Left lung (tissue), 4 donors: ENCODE measurements at regions not wholly inside any gene's neighbourhood (a gene's known extent, or its start where the extent isn't known, plus 50 kb on each side); places are given as distances from the start of the nearest gene placed in this dataset.
A peak's percentile ranks its signal among the peaks of the same experiment; 100 is the strongest.
"Not testable (repeated sequence)": the region's sequence is repeated elsewhere in the genome, so short reads cannot be mapped to it uniquely, and the experiment has no call there.

Source experiments
- ATAC-seq: fragments of 200-7000 bp; cut with Tn5 transposase; one replicate; pipeline ENCODE4 v1.9.1; 2020; ENCODE audit warnings: moderate library complexity
- DNase-seq, 4 donors: peaks; one replicate each; pipeline ENCODE4 v3.0.0-alpha.2; 2013 to 2020
- H3K27ac ChIP-seq, 2 donors: fragments of 200-600 bp; sonication (generic) in 1 of 2; one replicate each; pipeline versions ENCODE4 v1.5.0 to v1.8.0; 2020 to 2021
- H3K27me3 ChIP-seq, 2 donors: fragments of 200-600 bp; sonication (generic) in 1 of 2; one replicate each; pipeline versions ENCODE4 v1.5.0 to v1.8.0; 2020 to 2021
- H3K36me3 ChIP-seq, 2 donors: fragments of 200-600 bp; sonication (generic) in 1 of 2; one replicate each; pipeline versions ENCODE4 v1.5.0 to v1.8.0; 2020 to 2021
- H3K4me1 ChIP-seq, 2 donors: fragments of 200-600 bp; one replicate each; pipeline ENCODE4 v1.8.0; 2021
- H3K4me3 ChIP-seq, 2 donors: fragments of 200-600 bp; sonication (generic) in 1 of 2; one replicate each; pipeline versions ENCODE4 v1.5.0 to v1.8.0; 2020 to 2021; ENCODE audit warnings: mild to moderate bottlenecking in 1 of 2
- H3K9me3 ChIP-seq, 2 donors: fragments of 200-600 bp; sonication (generic) in 1 of 2; one replicate each; pipeline versions ENCODE4 v1.5.0 to v1.8.0; 2020 to 2021
- CTCF ChIP-seq, 2 donors: fragments of 200-600 bp; sonication (generic) in 1 of 2; IDR thresholded peaks; one replicate each; pipeline versions ENCODE4 v1.5.0 to v1.8.0; 2021; ENCODE audit warnings: antibody characterized with exemption in 2 of 2
- intact Hi-C, 2 donors: fragments of 100-400 bp; cut with DNase I; formaldehyde crosslinking; loops; one replicate each; pipeline versions ENCODE4 v1.11.2 to v1.14.2; 2022
- donor health status: DM: no; HTN: yes; CAD: no.
- donor health status: DM: no; HTN: no; CAD: no.

GRCh38 chr3:72505539-72506405 lies 342.5 kb downstream of the SHQ1 start:
- DNase-seq (no peak), ATAC-seq (no peak)
- H3K27me3 ChIP-seq = no peaks in the 10 kb centered on the region
- H3K4me3 ChIP-seq = no peak overlapping the region
- no peaks in the 10 kb centered on the region for H3K36me3 ChIP-seq
- intact Hi-C loops = no loop called here
- no peak overlapping the region for H3K27ac ChIP-seq
- H3K9me3 ChIP-seq = no peaks in the 10 kb centered on the region
- TF ChIP-seq CTCF (IDR thresholded peaks at IDR 0.05) = no peak
- H3K4me1 ChIP-seq = no peaks in the 10 kb centered on the region

- H3K4me3 ChIP-seq, H3K36me3 ChIP-seq, H3K27me3 ChIP-seq, DNase-seq, ATAC-seq, intact Hi-C loops, H3K9me3 ChIP-seq: not testable (repeated sequence)
- peak overlapping the region in 1 of 2 donors; percentile 77 for H3K27ac ChIP-seq
- H3K4me1 ChIP-seq = peaks cover 0 to 16% of the 10 kb centered on the region in 2 donors
These were observed 350.7 kb downstream of the SHQ1 start for GRCh38 chr3:72497501-72497900.

- Histone ChIP-seq H3K4me3 (no peak overlapping the region), H3K4me1 (peaks cover 0 to 17% of the 10 kb centered on the region in 2 donors), H3K9me3 (peaks cover 0 to 4% of the 10 kb centered on the region in 2 donors), H3K27me3 (no peaks in the 10 kb centered on the region), H3K36me3 (no peaks in the 10 kb centered on the region), H3K27ac (peak overlapping the region in 1 of 2 donors; percentile 77)
- no peak for DNase-seq
- no peak for TF ChIP-seq CTCF (IDR thresholded peaks at IDR 0.05)
- no peak for ATAC-seq
- intact Hi-C loops = no loop called here
These were observed 352.1 kb downstream of the SHQ1 start for GRCh38 chr3:72496051-72496670.

- no peaks in the 10 kb centered on the region for H3K27me3 ChIP-seq
- DNase-seq (peak in 1 of 4 donors; percentile 49), ATAC-seq (no peak)
- intact Hi-C loops = no loop called here
- H3K4me1 ChIP-seq = peaks cover 0 to 28% of the 10 kb centered on the region in 2 donors
- H3K27ac ChIP-seq = no peak overlapping the region
- H3K4me3 ChIP-seq = no peak overlapping the region
- peaks cover 0 to 4% of the 10 kb centered on the region in 2 donors for H3K9me3 ChIP-seq
- no peak for TF ChIP-seq CTCF (IDR thresholded peaks at IDR 0.05)
- H3K36me3 ChIP-seq = no peaks in the 10 kb centered on the region
These were observed 353.6 kb downstream of the SHQ1 start for GRCh38 chr3:72494626-72495025.

- no peak overlapping the region for H3K4me3 ChIP-seq
- H3K27me3 ChIP-seq = no peaks in the 10 kb centered on the region
- no peaks in the 10 kb centered on the region for H3K36me3 ChIP-seq
- ATAC-seq (no peak), DNase-seq (peak in 1 of 4 donors; percentile 50)
- no peak overlapping the region for H3K27ac ChIP-seq
- intact Hi-C loops = no loop called here
- H3K9me3 ChIP-seq = peaks cover 0 to 4% of the 10 kb centered on the region in 2 donors
- no peak for TF ChIP-seq CTCF (IDR thresholded peaks at IDR 0.05)
- H3K4me1 ChIP-seq = peaks cover 0 to 28% of the 10 kb centered on the region in 2 donors
These were observed 354.1 kb downstream of the SHQ1 start for GRCh38 chr3:72494130-72494529.
